ENCODE measurements at regions not wholly inside any gene's neighbourhood (a gene's known extent, or its start where the extent isn't known, plus 50 kb on each side); places are given as distances from the start of the nearest gene placed in this dataset.

GRCh38 chr14:22488522-22489243, 100.3 kb downstream of the DAD1 start:
- ChIA-PET POLR2A (no interaction called here), CTCF (ENCODE audit: low intra/inter-chr PET ratio, low total read pairs) (no interaction called here)
- no peak overlapping the region for H3K4me2 ChIP-seq (ENCODE audit: low read depth, low read length)
- no peaks in the 10 kb centered on the region for H3K9me3 ChIP-seq (ENCODE audit: low read length)
- H3K9ac ChIP-seq (ENCODE audit: insufficient read depth, low read depth, low read length), result no peak overlapping the region
- intact Hi-C loops (cut with micrococcal nuclease; ENCODE audit: unreplicated experiment) (no loop called here), in situ Hi-C loops (cut with HindIII; ENCODE audit: extremely low pct_ligation_motif_present, low pct_unique_long_range_greater_than_20kb) (no loop called here)
- H3K4me3 ChIP-seq (replicated peaks in 1 of 3; ENCODE audit: insufficient read depth in 1 of 3, low read depth in 2 of 3, low read length in 3 of 3), result no peak overlapping the region
- no peaks in the 10 kb centered on the region for H3K4me1 ChIP-seq (ENCODE audit: insufficient read depth, low read length)
- peaks cover 0 to 48% of the 10 kb centered on the region in 2 experiments; a peak in 3 of 5 replicates for H3K27me3 ChIP-seq (ENCODE audit: control insufficient read depth in 1 of 2, insufficient read depth in 2 of 2, low read length in 2 of 2)
- H3K27ac ChIP-seq (ENCODE audit: extremely low read length, insufficient read depth, low read length), result no peak overlapping the region
- DNase-seq (ENCODE audit: low spot score), result no peak
- H3K36me3 ChIP-seq (replicated peaks in 1 of 2; ENCODE audit: control insufficient read depth in 1 of 2, insufficient read depth in 2 of 2, low read length in 2 of 2), result no peaks in the 10 kb centered on the region
- whole genome bisulfite sequencing (ENCODE audit: low lambda C conversion rate), result 16% methylated on average over 10 of the region's 10 CpGs
- TF ChIP-seq MYC (CRISPR knock-in tag; IDR thresholded peaks at IDR 0.05; ENCODE audit: borderline replicate concordance), result no peak
- TF ChIP-seq NKX3-1 (CRISPR knock-in tag; IDR thresholded peaks at IDR 0.05), result no peak
- TF ChIP-seq PITX1 (CRISPR knock-in tag; IDR thresholded peaks at IDR 0.05), result no peak
- no peak for TF ChIP-seq CEBPZ (IDR thresholded peaks at IDR 0.05; ENCODE audit: low read length)
- TF ChIP-seq MXD4 (CRISPR knock-in tag; IDR thresholded peaks at IDR 0.05), result no peak
- no peak for TF ChIP-seq ZNF652 (CRISPR knock-in tag; IDR thresholded peaks at IDR 0.05; ENCODE audit: borderline replicate concordance, low read depth)
- TF ChIP-seq ZNF749 (CRISPR knock-in tag; IDR thresholded peaks at IDR 0.05; ENCODE audit: borderline replicate concordance), result no peak
- no peak for TF ChIP-seq ZNF564 (CRISPR knock-in tag; IDR thresholded peaks at IDR 0.05)
- TF ChIP-seq ZKSCAN5 (CRISPR knock-in tag; IDR thresholded peaks at IDR 0.05), result no peak
- TF ChIP-seq ZMYM2 (CRISPR knock-in tag; IDR thresholded peaks at IDR 0.05), result no peak
- TF ChIP-seq ZNF740 (CRISPR knock-in tag; IDR thresholded peaks at IDR 0.05), result no peak
- TF ChIP-seq SMAD9 (CRISPR knock-in tag; IDR thresholded peaks at IDR 0.05), result no peak
- no peak for TF ChIP-seq PREB (CRISPR knock-in tag; IDR thresholded peaks at IDR 0.05)
- no peak for TF ChIP-seq ZNF205 (CRISPR knock-in tag; IDR thresholded peaks at IDR 0.05)
- no peak for TF ChIP-seq ZIK1 (CRISPR knock-in tag; IDR thresholded peaks at IDR 0.05; ENCODE audit: borderline replicate concordance, low read depth)
- H4K20me1 ChIP-seq (ENCODE audit: insufficient read depth, low read length), result no peaks in the 10 kb centered on the region
- H2AFZ ChIP-seq (ENCODE audit: low read length), result no peak overlapping the region
- no peak for FAIRE-seq
- H3K79me2 ChIP-seq (ENCODE audit: insufficient read depth, low read length), result no peaks in the 10 kb centered on the region
- no TSS peak for BruUV-seq (replicated peaks)
- ATAC-seq, result no peak

All from HepG2 (cell line).